Stimulated activated naive B cell treated with anti-CD40 and anti-IgM and Interleukin-4, amounts not matched to agents 10 μg/mL and 1 μg/mL and 100 μg/mL, for 72 hours (primary cell): ENCODE measurements at regions not wholly inside any gene's neighbourhood (a gene's known extent, or its start where the extent isn't known, plus 50 kb on each side); places are given as distances from the start of the nearest gene placed in this dataset.

Experiments
- ATAC-seq, 2 donors: fragments of 150-1000 bp; cut with Tn5 transposase; replicated peaks; 2 replicates each; pipeline ENCODE4 v1.10.0; 2021; ENCODE audit warnings: moderate library complexity in 1 of 2
- DNase-seq: peaks from one replicate; pipeline ENCODE4 v3.0.0; 2021
- H3K27ac Mint-ChIP-seq: one replicate; pipeline ENCODE4 v1.8.0; 2022; ENCODE audit warnings: mild to moderate bottlenecking, mixed read lengths
- H3K27me3 Mint-ChIP-seq, 2 donors: one replicate each; pipeline ENCODE4 v1.8.0; 2022; ENCODE audit warnings: mixed read lengths in 2 of 2
- H3K36me3 Mint-ChIP-seq, 2 donors: one replicate each; pipeline ENCODE4 v1.8.0; 2022; ENCODE audit warnings: mixed read lengths in 2 of 2, mild to moderate bottlenecking in 1 of 2
- H3K4me1 Mint-ChIP-seq, 2 donors: one replicate each; pipeline ENCODE4 v1.8.0; 2022; ENCODE audit warnings: mixed read lengths in 2 of 2, mild to moderate bottlenecking in 1 of 2
- H3K4me3 Mint-ChIP-seq, 2 donors: one replicate each; pipeline ENCODE4 v1.8.0; 2022; ENCODE audit warnings: mild to moderate bottlenecking in 2 of 2, mixed read lengths in 2 of 2, moderate library complexity in 1 of 2
- H3K9me3 Mint-ChIP-seq, 2 donors: one replicate each; pipeline ENCODE4 v1.8.0; 2022; ENCODE audit warnings: mixed read lengths in 2 of 2, mild to moderate bottlenecking in 1 of 2

- peaks cover 1 to 3% of the 10 kb centered on the region in 2 donors for H3K27me3 Mint-ChIP-seq
Measured at GRCh38 chr5:125467222-125467621, 720.8 kb upstream of the ZNF608 start.

GRCh38 chr5:125470280-125470902, 724.0 kb upstream of the ZNF608 start:
- DNase-seq (no peak), ATAC-seq (no peak)
- H3K9me3 Mint-ChIP-seq = no peaks in the 10 kb centered on the region
- no peaks in the 10 kb centered on the region for H3K36me3 Mint-ChIP-seq
- H3K27me3 Mint-ChIP-seq = peaks cover 3 to 4% of the 10 kb centered on the region in 2 donors
- H3K4me1 Mint-ChIP-seq = peaks cover 3 to 4% of the 10 kb centered on the region in 2 donors
- no peak overlapping the region for H3K4me3 Mint-ChIP-seq
- no peak overlapping the region for H3K27ac Mint-ChIP-seq

More at GRCh38 chr5:125467222-125467621, 720.8 kb upstream of the ZNF608 start:
- Mint-ChIP-seq H3K36me3 (no peaks in the 10 kb centered on the region), H3K4me3 (no peak overlapping the region), H3K4me1 (peaks cover 3 to 8% of the 10 kb centered on the region in 2 donors), H3K27ac (no peak overlapping the region), H3K9me3 (no peaks in the 10 kb centered on the region)
- DNase-seq (no peak), ATAC-seq (no peak)

- no peak overlapping the region for H3K27ac Mint-ChIP-seq
- H3K36me3 Mint-ChIP-seq = no peaks in the 10 kb centered on the region
- H3K4me1 Mint-ChIP-seq = no peaks in the 10 kb centered on the region
- no peak overlapping the region for H3K4me3 Mint-ChIP-seq
- ATAC-seq = no peak
- peaks cover 4 to 9% of the 10 kb centered on the region in 2 donors for H3K27me3 Mint-ChIP-seq
- peaks cover 0 to 2% of the 10 kb centered on the region in 2 donors for H3K9me3 Mint-ChIP-seq
- DNase-seq = no peak
Measured at GRCh38 chr5:125476901-125477585, 730.6 kb upstream of the ZNF608 start.

GRCh38 chr5:125477586-125477975, 731.1 kb upstream of the ZNF608 start:
- H3K27me3 Mint-ChIP-seq = peaks cover 0 to 9% of the 10 kb centered on the region in 2 donors
- ATAC-seq = no peak

GRCh38 chr5:125478599-125478998, 732.2 kb upstream of the ZNF608 start:
- Mint-ChIP-seq H3K27me3 (peaks cover 0 to 9% of the 10 kb centered on the region in 2 donors), H3K4me3 (no peak overlapping the region)

More at GRCh38 chr5:125477586-125477975, 731.1 kb upstream of the ZNF608 start:
- H3K4me3 Mint-ChIP-seq = no peak overlapping the region
- peaks cover 0 to 2% of the 10 kb centered on the region in 2 donors for H3K9me3 Mint-ChIP-seq
- no peaks in the 10 kb centered on the region for H3K36me3 Mint-ChIP-seq
- H3K4me1 Mint-ChIP-seq = no peaks in the 10 kb centered on the region
- H3K27ac Mint-ChIP-seq = no peak overlapping the region
- DNase-seq = no peak

GRCh38 chr5:125480911-125481310, 734.5 kb upstream of the ZNF608 start:
- Mint-ChIP-seq H3K27me3 (peaks cover 0 to 13% of the 10 kb centered on the region in 2 donors), H3K9me3 (peaks cover 0 to 2% of the 10 kb centered on the region in 2 donors), H3K4me3 (no peak overlapping the region), H3K27ac (no peak overlapping the region), H3K4me1 (peaks cover 4 to 12% of the 10 kb centered on the region in 2 donors), H3K36me3 (no peaks in the 10 kb centered on the region)
- ATAC-seq (no peak), DNase-seq (no peak)

More at GRCh38 chr5:125478599-125478998, 732.2 kb upstream of the ZNF608 start:
- ATAC-seq (no peak), DNase-seq (no peak)
- H3K4me1 Mint-ChIP-seq = no peaks in the 10 kb centered on the region
- peaks cover 0 to 2% of the 10 kb centered on the region in 2 donors for H3K9me3 Mint-ChIP-seq
- no peaks in the 10 kb centered on the region for H3K36me3 Mint-ChIP-seq
- no peak overlapping the region for H3K27ac Mint-ChIP-seq

- Mint-ChIP-seq H3K4me3 (no peak overlapping the region), H3K9me3 (peaks cover 0 to 2% of the 10 kb centered on the region in 2 donors), H3K4me1 (peaks cover 4 to 12% of the 10 kb centered on the region in 2 donors), H3K27ac (no peak overlapping the region), H3K27me3 (peaks cover 0 to 13% of the 10 kb centered on the region in 2 donors), H3K36me3 (no peaks in the 10 kb centered on the region)
- no peak for DNase-seq
- ATAC-seq = no peak
Measured at GRCh38 chr5:125481506-125482465, 735.3 kb upstream of the ZNF608 start.

- Mint-ChIP-seq H3K9me3 (peaks cover 0 to under 1% of the 10 kb centered on the region in 2 donors), H3K27ac (no peak overlapping the region), H3K27me3 (peaks cover 0 to 13% of the 10 kb centered on the region in 2 donors), H3K4me1 (peaks cover 4 to 12% of the 10 kb centered on the region in 2 donors), H3K36me3 (no peaks in the 10 kb centered on the region), H3K4me3 (no peak overlapping the region)
- DNase-seq (no peak), ATAC-seq (no peak)
Measured at GRCh38 chr5:125483609-125484008, 737.2 kb upstream of the ZNF608 start.

GRCh38 chr5:125484272-125484741, 737.9 kb upstream of the ZNF608 start:
- Mint-ChIP-seq H3K36me3 (no peaks in the 10 kb centered on the region), H3K4me3 (no peak overlapping the region), H3K27ac (no peak overlapping the region), H3K27me3 (peaks cover 0 to 13% of the 10 kb centered on the region in 2 donors), H3K9me3 (no peaks in the 10 kb centered on the region), H3K4me1 (peaks cover 4 to 12% of the 10 kb centered on the region in 2 donors)
- ATAC-seq (no peak), DNase-seq (no peak)

- no peak for DNase-seq
- peak; percentile 79 to 87 for ATAC-seq
- peaks cover 0 to 13% of the 10 kb centered on the region in 2 donors for H3K27me3 Mint-ChIP-seq
- no peaks in the 10 kb centered on the region for H3K9me3 Mint-ChIP-seq
- H3K27ac Mint-ChIP-seq = no peak overlapping the region
- H3K4me3 Mint-ChIP-seq = peak overlapping the region in 1 of 2 donors; percentile 49
- peaks cover 4 to 12% of the 10 kb centered on the region in 2 donors for H3K4me1 Mint-ChIP-seq
- no peaks in the 10 kb centered on the region for H3K36me3 Mint-ChIP-seq
Measured at GRCh38 chr5:125484742-125485641, 738.6 kb upstream of the ZNF608 start.

GRCh38 chr5:125485771-125486170, 739.3 kb upstream of the ZNF608 start:
- Mint-ChIP-seq H3K27me3 (peaks cover 0 to 13% of the 10 kb centered on the region in 2 donors), H3K9me3 (no peaks in the 10 kb centered on the region), H3K4me1 (peaks cover 4 to 12% of the 10 kb centered on the region in 2 donors), H3K27ac (no peak overlapping the region), H3K36me3 (no peaks in the 10 kb centered on the region), H3K4me3 (no peak overlapping the region)
- ATAC-seq = no peak
- no peak for DNase-seq

GRCh38 chr5:125486634-125487033, 740.2 kb upstream of the ZNF608 start:
- no peak overlapping the region for H3K4me3 Mint-ChIP-seq
- H3K27me3 Mint-ChIP-seq = peaks cover 0 to 8% of the 10 kb centered on the region in 2 donors
- no peak for ATAC-seq
- H3K4me1 Mint-ChIP-seq = peaks cover 4 to 12% of the 10 kb centered on the region in 2 donors
- no peaks in the 10 kb centered on the region for H3K36me3 Mint-ChIP-seq
- H3K27ac Mint-ChIP-seq = no peak overlapping the region
- DNase-seq = no peak
- H3K9me3 Mint-ChIP-seq = no peaks in the 10 kb centered on the region

- H3K4me3 Mint-ChIP-seq = no peak overlapping the region
- H3K27ac Mint-ChIP-seq = no peak overlapping the region
- H3K36me3 Mint-ChIP-seq = no peaks in the 10 kb centered on the region
- no peaks in the 10 kb centered on the region for H3K9me3 Mint-ChIP-seq
- H3K4me1 Mint-ChIP-seq = peaks cover 6 to 12% of the 10 kb centered on the region in 2 donors
- DNase-seq (no peak), ATAC-seq (no peak)
- H3K27me3 Mint-ChIP-seq = peaks cover 0 to 8% of the 10 kb centered on the region in 2 donors
Measured at GRCh38 chr5:125487231-125487630, 740.8 kb upstream of the ZNF608 start.
